Astrocyte of the cerebellum (primary cell): ENCODE measurements at regions not wholly inside any gene's neighbourhood (a gene's known extent, or its start where the extent isn't known, plus 50 kb on each side); places are given as distances from the start of the nearest gene placed in this dataset.
"Not testable (repeated sequence)": the region's sequence is repeated elsewhere in the genome, so short reads cannot be mapped to it uniquely, and the experiment has no call there.

Experiments
- DNase-seq: peaks from one replicate; pipeline ENCODE4 v3.0.0-alpha.2; 2011; ENCODE audit warnings: low read depth
- H3K4me3 ChIP-seq: 2 replicates; pipeline ENCODE4 v1.5.1; 2011; ENCODE audit warnings: mild to moderate bottlenecking, low read depth, low read length, moderate library complexity
- CTCF ChIP-seq: IDR thresholded peaks from 2 replicates; pipeline ENCODE4 v1.5.1; 2012; ENCODE audit warnings: low read length, low read depth, moderate library complexity, mild to moderate bottlenecking; ENCODE audit errors: missing control alignments
- in situ Hi-C: cut with HindIII; loops from 2 replicates; pipeline ENCODE4 v1.10.0; 2017; ENCODE audit warnings: low sequenced_read_pairs

- DNase-seq, in situ Hi-C loops, H3K4me3 ChIP-seq: not testable (repeated sequence)
Observed at GRCh38 chr6:4725136-4725760, 51.0 kb upstream of the CDYL start.

DNA sequence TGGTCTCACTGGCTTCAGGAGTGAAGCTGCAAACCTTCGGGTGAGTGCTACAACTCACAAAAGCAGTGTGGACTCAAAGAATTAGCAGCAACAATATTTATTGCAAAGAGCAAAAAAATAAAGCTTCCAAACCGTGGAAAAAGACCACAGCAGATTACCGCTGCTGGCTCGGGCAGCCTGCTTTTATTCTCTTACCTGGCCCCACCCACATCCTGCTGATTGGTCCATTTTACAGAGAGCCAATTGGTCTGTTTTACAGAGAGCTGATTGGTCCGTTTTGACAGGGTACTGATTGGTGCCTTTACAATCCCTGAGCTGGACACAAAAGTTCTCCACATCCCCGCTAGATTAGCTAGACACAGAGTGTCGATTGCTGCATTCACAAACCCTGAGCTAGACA is 51.5 kb upstream of the CDYL start:
- in situ Hi-C loops, H3K4me3 ChIP-seq, DNase-seq: not testable (repeated sequence)

GRCh38 chr6:4723383-4723782 is 52.8 kb upstream of the CDYL start:
- no peak for TF ChIP-seq CTCF
- no peak overlapping the region for H3K4me3 ChIP-seq
- in situ Hi-C loops: no loop called here
- no peak for DNase-seq

- DNase-seq, H3K4me3 ChIP-seq, in situ Hi-C loops: not testable (repeated sequence)
Observed at GRCh38 chr6:4721368-4721767, 54.8 kb upstream of the CDYL start.

GRCh38 chr6:4719491-4719890 is 56.7 kb upstream of the CDYL start:
- in situ Hi-C loops: no loop called here
- DNase-seq: no peak
- no peak overlapping the region for H3K4me3 ChIP-seq
- no peak for TF ChIP-seq CTCF

DNA sequence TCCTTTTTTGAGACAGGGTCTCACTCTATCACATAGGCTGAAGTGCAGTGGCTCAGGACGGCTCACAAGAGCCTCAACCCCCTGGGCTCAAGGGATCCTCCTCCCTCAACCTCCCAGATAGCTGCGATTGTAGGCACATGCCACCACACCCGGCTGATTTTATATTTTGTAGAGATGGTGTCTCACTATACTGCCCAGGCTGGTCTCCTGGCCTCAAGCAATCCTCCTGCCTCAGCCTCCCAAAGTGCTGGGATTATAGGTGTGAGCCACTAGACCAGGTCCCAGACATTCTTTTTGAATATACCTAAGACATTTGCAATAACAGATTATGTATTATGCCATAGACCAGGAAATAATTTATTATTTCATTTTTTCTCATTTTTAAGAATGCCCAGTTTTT is 58.3 kb upstream of the CDYL start:
- TF ChIP-seq CTCF: no peak
- DNase-seq: no peak
- in situ Hi-C loops: no loop called here
- H3K4me3 ChIP-seq: no peak overlapping the region

GRCh38 chr6:4717124-4717523 is 59.1 kb upstream of the CDYL start:
- no peak overlapping the region for H3K4me3 ChIP-seq
- DNase-seq: no peak
- in situ Hi-C loops: no loop called here
- TF ChIP-seq CTCF: no peak

GRCh38 chr6:4714961-4715501 is 61.2 kb upstream of the CDYL start:
- in situ Hi-C loops: no loop called here
- TF ChIP-seq CTCF: no peak
- DNase-seq: no peak
- H3K4me3 ChIP-seq: no peak overlapping the region
